ENCODE measurements at regions not wholly inside any gene's neighbourhood (a gene's known extent, or its start where the extent isn't known, plus 50 kb on each side); places are given as distances from the start of the nearest gene placed in this dataset.

- Histone ChIP-seq H3K27ac (no peak overlapping the region), H3K36me3 (no peaks in the 10 kb centered on the region), H3K9ac (ENCODE audit: low read depth in 2 of 2, low read length in 2 of 2) (no peak overlapping the region), H3K4me1 (no peaks in the 10 kb centered on the region), H3K9me3 (no peaks in the 10 kb centered on the region), H3K4me3 (no peak overlapping the region), H3K27me3 (no peaks in the 10 kb centered on the region)
- TF ChIP-seq, protein P1, sequence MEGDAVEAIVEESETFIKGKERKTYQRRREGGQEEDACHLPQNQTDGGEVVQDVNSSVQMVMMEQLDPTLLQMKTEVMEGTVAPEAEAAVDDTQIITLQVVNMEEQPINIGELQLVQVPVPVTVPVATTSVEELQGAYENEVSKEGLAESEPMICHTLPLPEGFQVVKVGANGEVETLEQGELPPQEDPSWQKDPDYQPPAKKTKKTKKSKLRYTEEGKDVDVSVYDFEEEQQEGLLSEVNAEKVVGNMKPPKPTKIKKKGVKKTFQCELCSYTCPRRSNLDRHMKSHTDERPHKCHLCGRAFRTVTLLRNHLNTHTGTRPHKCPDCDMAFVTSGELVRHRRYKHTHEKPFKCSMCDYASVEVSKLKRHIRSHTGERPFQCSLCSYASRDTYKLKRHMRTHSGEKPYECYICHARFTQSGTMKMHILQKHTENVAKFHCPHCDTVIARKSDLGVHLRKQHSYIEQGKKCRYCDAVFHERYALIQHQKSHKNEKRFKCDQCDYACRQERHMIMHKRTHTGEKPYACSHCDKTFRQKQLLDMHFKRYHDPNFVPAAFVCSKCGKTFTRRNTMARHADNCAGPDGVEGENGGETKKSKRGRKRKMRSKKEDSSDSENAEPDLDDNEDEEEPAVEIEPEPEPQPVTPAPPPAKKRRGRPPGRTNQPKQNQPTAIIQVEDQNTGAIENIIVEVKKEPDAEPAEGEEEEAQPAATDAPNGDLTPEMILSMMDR (IDR thresholded peaks at IDR 0.05): no peak
- no peak for DNase-seq
- intact Hi-C loops (cut with DNase I): no loop called here
Observed at GRCh38 chr10:44070282-44070681, 314.6 kb downstream of the CXCL12 start.

- H3K36me3 ChIP-seq: no peaks in the 10 kb centered on the region
- no peak overlapping the region for H3K4me3 ChIP-seq
- no peaks in the 10 kb centered on the region for H3K27me3 ChIP-seq
- TF ChIP-seq, protein P1 (IDR thresholded peaks at IDR 0.05): no peak
- no peak for DNase-seq
- H3K27ac ChIP-seq: no peak overlapping the region
- no peak overlapping the region for H3K9ac ChIP-seq (ENCODE audit: low read depth in 2 of 2, low read length in 2 of 2)
- H3K9me3 ChIP-seq: no peaks in the 10 kb centered on the region
- intact Hi-C loops (cut with DNase I): no loop called here
- H3K4me1 ChIP-seq: no peaks in the 10 kb centered on the region
Observed at GRCh38 chr10:44069573-44069972, 315.3 kb downstream of the CXCL12 start.

- H3K36me3 ChIP-seq: no peaks in the 10 kb centered on the region
- H3K27me3 ChIP-seq: no peaks in the 10 kb centered on the region
- intact Hi-C loops (cut with DNase I): no loop called here
- no peak for DNase-seq
- no peak overlapping the region for H3K4me3 ChIP-seq
- TF ChIP-seq, protein P1 (IDR thresholded peaks at IDR 0.05): no peak
- H3K27ac ChIP-seq: no peak overlapping the region
- H3K9ac ChIP-seq (ENCODE audit: low read depth in 2 of 2, low read length in 2 of 2): no peak overlapping the region
- no peaks in the 10 kb centered on the region for H3K9me3 ChIP-seq
- H3K4me1 ChIP-seq: no peaks in the 10 kb centered on the region
Observed at GRCh38 chr10:44068716-44069482, 316.0 kb downstream of the CXCL12 start.

DNA sequence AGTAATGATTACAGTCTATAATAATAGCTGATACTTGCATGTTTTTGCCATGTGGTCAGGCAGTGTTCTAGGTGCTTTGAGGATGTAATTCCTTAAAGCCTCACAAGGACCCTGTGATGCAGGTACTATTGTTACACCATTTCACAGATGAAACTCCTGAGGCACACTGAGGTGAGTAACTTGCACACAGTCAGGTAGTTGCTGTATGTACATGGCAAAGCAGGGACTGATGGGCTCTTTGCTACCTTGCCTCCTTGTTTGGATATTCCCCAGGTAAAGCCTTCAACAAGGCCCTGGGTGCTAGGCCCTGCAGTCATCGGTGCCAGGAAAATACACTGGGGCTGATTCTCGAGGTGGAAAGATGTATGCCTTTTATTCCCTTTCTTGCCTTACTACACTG, 317.5 kb downstream of the CXCL12 start:
- Histone ChIP-seq H3K9ac (ENCODE audit: low read depth in 2 of 2, low read length in 2 of 2) (no peak overlapping the region), H3K9me3 (no peaks in the 10 kb centered on the region), H3K4me3 (no peak overlapping the region), H3K36me3 (no peaks in the 10 kb centered on the region), H3K27ac (no peak overlapping the region), H3K27me3 (no peaks in the 10 kb centered on the region), H3K4me1 (no peaks in the 10 kb centered on the region)
- intact Hi-C loops (cut with DNase I): no loop called here
- TF ChIP-seq, protein P1 (IDR thresholded peaks at IDR 0.05): no peak
- DNase-seq: no peak

GRCh38 chr10:44066527-44067255, 318.2 kb downstream of the CXCL12 start:
- intact Hi-C loops (cut with DNase I): no loop called here
- TF ChIP-seq, protein P1 (IDR thresholded peaks at IDR 0.05): no peak
- H3K27ac ChIP-seq: no peak overlapping the region
- H3K9me3 ChIP-seq: no peaks in the 10 kb centered on the region
- H3K4me3 ChIP-seq: no peak overlapping the region
- H3K4me1 ChIP-seq: no peaks in the 10 kb centered on the region
- no peak overlapping the region for H3K9ac ChIP-seq (ENCODE audit: low read depth in 2 of 2, low read length in 2 of 2)
- DNase-seq: no peak
- no peaks in the 10 kb centered on the region for H3K27me3 ChIP-seq
- no peaks in the 10 kb centered on the region for H3K36me3 ChIP-seq
